NCI-H748 (cell line): ENCODE measurements at regions not wholly inside any gene's neighbourhood (a gene's known extent, or its start where the extent isn't known, plus 50 kb on each side); places are given as distances from the start of the nearest gene placed in this dataset.
"Not testable (repeated sequence)": the region's sequence is repeated elsewhere in the genome, so short reads cannot be mapped to it uniquely, and the experiment has no call there.

Source experiments
- DNase-seq: peaks from one replicate; lab custom pipeline; 2025; ENCODE audit not compliant: unreplicated experiment; lab: John Stamatoyannopoulos, UW

GRCh38 chr10:130689743-130690626, 553.8 kb downstream of the GLRX3 start:
- DNase-seq, result no peak

- no peak for DNase-seq
Measured at GRCh38 chr10:130691776-130692175, 555.6 kb downstream of the GLRX3 start.

GRCh38 chr10:130696870-130697269, 560.7 kb downstream of the GLRX3 start:
- no peak for DNase-seq

- DNase-seq, result no peak
Measured at GRCh38 chr10:130707389-130707979, 571.3 kb downstream of the GLRX3 start.

GRCh38 chr10:130708465-130709070, 572.4 kb downstream of the GLRX3 start:
- no peak for DNase-seq

GRCh38 chr10:130709415-130709814, 573.2 kb downstream of the GLRX3 start:
- DNase-seq, result no peak

GRCh38 chr10:130711072-130711471, 574.9 kb downstream of the GLRX3 start:
- peak; percentile 14 for DNase-seq

- no peak for DNase-seq
Measured at GRCh38 chr10:130713135-130713534, 576.9 kb downstream of the GLRX3 start.

GRCh38 chr10:130713731-130714130, 577.5 kb downstream of the GLRX3 start:
- no peak for DNase-seq

GRCh38 chr10:130714742-130715467, 578.7 kb downstream of the GLRX3 start:
- no peak for DNase-seq

GRCh38 chr10:130715686-130716670, 579.8 kb downstream of the GLRX3 start:
- no peak for DNase-seq

GRCh38 chr10:130717083-130717482, 580.9 kb downstream of the GLRX3 start:
- no peak for DNase-seq

- not testable (repeated sequence) for DNase-seq
Measured at GRCh38 chr10:130718744-130719447, 582.7 kb downstream of the GLRX3 start.

- DNase-seq, result no peak
Measured at GRCh38 chr10:130719448-130719752, 583.2 kb downstream of the GLRX3 start.

GRCh38 chr10:130720235-130720634, 584.0 kb downstream of the GLRX3 start:
- peak; percentile 7 for DNase-seq

- DNase-seq, result no peak
Measured at GRCh38 chr10:130721971-130722370, 585.8 kb downstream of the GLRX3 start.

GRCh38 chr10:130723704-130724103, 587.5 kb downstream of the GLRX3 start:
- no peak for DNase-seq

- DNase-seq, result no peak
Measured at GRCh38 chr10:130725474-130725970, 586.0 kb downstream of the TCERG1L start.

GRCh38 chr10:130726996-130727725, 584.4 kb downstream of the TCERG1L start:
- DNase-seq, result no peak
